ENCODE measurements at regions not wholly inside any gene's neighbourhood (a gene's known extent, or its start where the extent isn't known, plus 50 kb on each side); places are given as distances from the start of the nearest gene placed in this dataset.

DNA sequence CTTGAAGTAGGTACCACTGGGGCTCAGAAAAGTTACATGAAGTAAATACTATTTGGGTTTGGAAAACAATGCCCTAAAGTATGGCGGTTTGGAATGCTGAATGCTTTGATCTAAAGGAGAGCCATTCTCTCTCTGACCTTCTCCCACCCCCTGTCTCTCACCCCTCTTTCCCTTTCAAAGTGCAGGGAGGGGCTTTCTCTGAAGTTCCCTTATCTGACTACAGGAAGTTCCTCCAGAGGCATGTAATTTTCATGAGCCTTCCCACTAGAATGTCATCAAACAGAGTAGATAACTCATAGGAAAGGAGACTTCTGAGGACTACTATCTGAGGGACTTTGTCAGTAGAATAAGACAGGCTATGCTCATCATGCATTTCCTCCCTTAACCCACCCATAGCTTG, 216.7 kb upstream of the PCSK2 start:
- no CpG with 5 or more reads among the region's 1 CpG for WGBS (ENCODE audit: extremely low coverage, insufficient read length, low lambda C conversion rate)
- Histone ChIP-seq H2BK5ac (ENCODE audit: insufficient read length, low read length) (no peak overlapping the region), H2AFZ (ENCODE audit: low read length) (no peak overlapping the region), H3K4ac (ENCODE audit: low read depth, low read length) (no peak overlapping the region), H3K23ac (ENCODE audit: insufficient read length, low read depth, low read length) (no peak overlapping the region), H3K56ac (ENCODE audit: insufficient read length, low read depth, low read length) (no peak overlapping the region), H3K27ac (ENCODE audit: insufficient read length, low read depth, low read length) (no peak overlapping the region), H3K79me1 (ENCODE audit: insufficient read depth, low read depth, low read length, poor library complexity, severe bottlenecking) (no peaks in the 10 kb centered on the region), H3K9me3 (ENCODE audit: control insufficient read depth, low read depth, low read length) (no peaks in the 10 kb centered on the region), H2BK12ac (ENCODE audit: insufficient read length, low read depth, low read length) (no peak overlapping the region), H3K27me3 (ENCODE audit: insufficient read depth, low read length) (no peaks in the 10 kb centered on the region), H4K5ac (ENCODE audit: insufficient read length, low read depth, low read length) (no peak overlapping the region), H3K4me2 (ENCODE audit: insufficient read depth, insufficient read length, low read length) (no peak overlapping the region), H4K91ac (ENCODE audit: insufficient read length, low read depth, low read length) (no peak overlapping the region), H4K20me1 (ENCODE audit: control insufficient read depth, insufficient read depth, insufficient read length) (no peaks in the 10 kb centered on the region), H2BK120ac (ENCODE audit: low read depth, low read length, poor library complexity, severe bottlenecking) (no peak overlapping the region), H3K79me2 (ENCODE audit: insufficient read depth, low read length) (no peaks in the 10 kb centered on the region), H4K8ac (replicated peaks; ENCODE audit: insufficient read length, low read depth, low read length) (no peak overlapping the region), H3K23me2 (ENCODE audit: insufficient read length, low read depth, low read length, poor library complexity, severe bottlenecking) (no peaks in the 10 kb centered on the region), H3K18ac (ENCODE audit: insufficient read length, low read depth, low read length) (no peak overlapping the region), H2BK15ac (ENCODE audit: low read depth, low read length) (no peak overlapping the region), H3K9ac (ENCODE audit: extremely low read depth, insufficient read length, low read length) (no peak overlapping the region), H3K14ac (ENCODE audit: insufficient read depth, low read length) (no peak overlapping the region), H3K4me1 (ENCODE audit: insufficient read depth, low read length) (no peaks in the 10 kb centered on the region), H2AK5ac (ENCODE audit: insufficient read length, low read length) (no peak overlapping the region), H3T11ph (ENCODE audit: low read length) (no peak overlapping the region), H2BK20ac (ENCODE audit: low read depth, low read length, poor library complexity, severe bottlenecking) (no peak overlapping the region)
- no peaks in the 10 kb centered on the region for H3K36me3 Mint-ChIP-seq (ENCODE audit: insufficient read depth in 1 of 3, low read depth in 3 of 3)
- no peak overlapping the region for H3K27ac Mint-ChIP-seq
- no peak for DNase-seq
- H3K4me3 Mint-ChIP-seq = no peak overlapping the region
- no peaks in the 10 kb centered on the region for H3K27me3 Mint-ChIP-seq (ENCODE audit: low read depth)
- no peaks in the 10 kb centered on the region for H3K9me3 Mint-ChIP-seq
- TF ChIP-seq, protein P1, sequence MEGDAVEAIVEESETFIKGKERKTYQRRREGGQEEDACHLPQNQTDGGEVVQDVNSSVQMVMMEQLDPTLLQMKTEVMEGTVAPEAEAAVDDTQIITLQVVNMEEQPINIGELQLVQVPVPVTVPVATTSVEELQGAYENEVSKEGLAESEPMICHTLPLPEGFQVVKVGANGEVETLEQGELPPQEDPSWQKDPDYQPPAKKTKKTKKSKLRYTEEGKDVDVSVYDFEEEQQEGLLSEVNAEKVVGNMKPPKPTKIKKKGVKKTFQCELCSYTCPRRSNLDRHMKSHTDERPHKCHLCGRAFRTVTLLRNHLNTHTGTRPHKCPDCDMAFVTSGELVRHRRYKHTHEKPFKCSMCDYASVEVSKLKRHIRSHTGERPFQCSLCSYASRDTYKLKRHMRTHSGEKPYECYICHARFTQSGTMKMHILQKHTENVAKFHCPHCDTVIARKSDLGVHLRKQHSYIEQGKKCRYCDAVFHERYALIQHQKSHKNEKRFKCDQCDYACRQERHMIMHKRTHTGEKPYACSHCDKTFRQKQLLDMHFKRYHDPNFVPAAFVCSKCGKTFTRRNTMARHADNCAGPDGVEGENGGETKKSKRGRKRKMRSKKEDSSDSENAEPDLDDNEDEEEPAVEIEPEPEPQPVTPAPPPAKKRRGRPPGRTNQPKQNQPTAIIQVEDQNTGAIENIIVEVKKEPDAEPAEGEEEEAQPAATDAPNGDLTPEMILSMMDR (conservative IDR thresholded peaks at IDR 0.05) = no peak
- H3K4me1 Mint-ChIP-seq = peaks cover 2 to 10% of the 10 kb centered on the region in 2 experiments; a peak in 2 of 4 replicates

Data from H9 (cell line).